Smooth muscle cell (in vitro differentiated cells): ENCODE measurements at regions not wholly inside any gene's neighbourhood (a gene's known extent, or its start where the extent isn't known, plus 50 kb on each side); places are given as distances from the start of the nearest gene placed in this dataset.

Source experiments
- DNase-seq: peaks from one replicate; lab custom pipeline; 2025; ENCODE audit not compliant: unreplicated experiment; lab: John Stamatoyannopoulos, UW
- H2AFZ ChIP-seq: fragments of 200-600 bp; sonication (generic); 2 replicates; pipeline ENCODE4 v1.6.0; 2016; ENCODE audit warnings: antibody characterized with exemption, low read depth, mild to moderate bottlenecking
- H3F3A ChIP-seq: fragments of 200-600 bp; sonication (generic); 2 replicates; pipeline ENCODE4 v1.6.0; 2017; ENCODE audit warnings: antibody characterized with exemption, low read depth
- H3K27ac ChIP-seq: fragments of 200-600 bp; sonication (generic); 2 replicates; pipeline ENCODE4 v1.5.1; 2016; ENCODE audit warnings: low read depth, mild to moderate bottlenecking
- H3K27me3 ChIP-seq: fragments of 200-600 bp; sonication (generic); 2 replicates; pipeline ENCODE4 v1.6.1; 2016; ENCODE audit warnings: low read depth, mild to moderate bottlenecking
- H3K36me3 ChIP-seq: fragments of 200-600 bp; sonication (generic); 2 replicates; pipeline ENCODE4 v1.5.1; 2016; ENCODE audit warnings: low read depth
- H3K4me1 ChIP-seq: fragments of 200-600 bp; sonication (generic); 2 replicates; pipeline ENCODE4 v1.5.1; 2016; ENCODE audit warnings: low read depth
- H3K4me2 ChIP-seq: fragments of 200-600 bp; sonication (generic); 2 replicates; pipeline ENCODE4 v1.6.0; 2016; ENCODE audit warnings: mild to moderate bottlenecking
- H3K4me3 ChIP-seq: fragments of 200-600 bp; sonication (generic); 2 replicates; pipeline ENCODE4 v1.5.1; 2016; ENCODE audit warnings: mild to moderate bottlenecking
- H3K79me2 ChIP-seq: fragments of 200-600 bp; sonication (generic); 2 replicates; pipeline ENCODE4 v1.6.0; 2016; ENCODE audit warnings: low read depth, mild to moderate bottlenecking
- H3K9ac ChIP-seq: fragments of 200-600 bp; sonication (generic); 2 replicates; pipeline ENCODE4 v1.6.0; 2016; ENCODE audit warnings: low read depth
- H3K9me3 ChIP-seq: fragments of 200-600 bp; sonication (generic); replicated peaks from 2 replicates; pipeline ENCODE4 v1.5.1; 2016; ENCODE audit warnings: low read depth
- H4K20me1 ChIP-seq: fragments of 200-600 bp; sonication (generic); 2 replicates; pipeline ENCODE4 v1.6.0; 2016; ENCODE audit warnings: low read depth
- WGBS: methylation state at CpG from one replicate; pipeline ENCODE4 v1.1.7; 2016; ENCODE audit warnings: low lambda C conversion rate; 5-methylcytosine and 5-hydroxymethylcytosine counted together
- TF ChIP-seq, protein P1 (sequence below): fragments of 200-600 bp; sonication (generic); IDR thresholded peaks from 2 replicates; pipeline ENCODE4 v1.5.1; 2017; ENCODE audit warnings: borderline replicate concordance, mild to moderate bottlenecking, antibody characterized with exemption; ENCODE audit not compliant: insufficient read depth, poor library complexity, severe bottlenecking

DNA sequence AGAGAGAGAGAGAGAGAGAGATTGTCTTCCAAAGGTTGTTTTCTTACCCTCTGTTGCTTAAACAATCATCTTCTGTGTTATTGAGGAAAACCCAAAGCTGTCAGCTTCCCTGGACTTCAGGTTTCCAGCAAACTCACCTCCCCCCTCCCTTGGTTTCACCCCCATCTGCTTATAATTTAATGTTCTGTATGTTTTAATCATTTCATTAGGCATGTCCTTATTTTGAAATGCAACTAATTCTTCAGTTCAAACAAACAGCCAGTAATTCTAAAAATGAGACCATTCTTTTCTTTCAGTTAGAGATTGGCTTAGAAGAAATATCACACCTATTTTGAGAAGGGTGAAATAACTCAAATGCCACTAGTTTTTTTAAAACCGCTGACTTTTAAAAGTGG, 102.9 kb downstream of the FAM204A start:
- no peaks in the 10 kb centered on the region for H3K36me3 ChIP-seq
- H4K20me1 ChIP-seq = no peaks in the 10 kb centered on the region
- TF ChIP-seq, protein P1, sequence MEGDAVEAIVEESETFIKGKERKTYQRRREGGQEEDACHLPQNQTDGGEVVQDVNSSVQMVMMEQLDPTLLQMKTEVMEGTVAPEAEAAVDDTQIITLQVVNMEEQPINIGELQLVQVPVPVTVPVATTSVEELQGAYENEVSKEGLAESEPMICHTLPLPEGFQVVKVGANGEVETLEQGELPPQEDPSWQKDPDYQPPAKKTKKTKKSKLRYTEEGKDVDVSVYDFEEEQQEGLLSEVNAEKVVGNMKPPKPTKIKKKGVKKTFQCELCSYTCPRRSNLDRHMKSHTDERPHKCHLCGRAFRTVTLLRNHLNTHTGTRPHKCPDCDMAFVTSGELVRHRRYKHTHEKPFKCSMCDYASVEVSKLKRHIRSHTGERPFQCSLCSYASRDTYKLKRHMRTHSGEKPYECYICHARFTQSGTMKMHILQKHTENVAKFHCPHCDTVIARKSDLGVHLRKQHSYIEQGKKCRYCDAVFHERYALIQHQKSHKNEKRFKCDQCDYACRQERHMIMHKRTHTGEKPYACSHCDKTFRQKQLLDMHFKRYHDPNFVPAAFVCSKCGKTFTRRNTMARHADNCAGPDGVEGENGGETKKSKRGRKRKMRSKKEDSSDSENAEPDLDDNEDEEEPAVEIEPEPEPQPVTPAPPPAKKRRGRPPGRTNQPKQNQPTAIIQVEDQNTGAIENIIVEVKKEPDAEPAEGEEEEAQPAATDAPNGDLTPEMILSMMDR = no peak
- no peak overlapping the region for H3K9ac ChIP-seq
- H3K4me3 ChIP-seq = no peak overlapping the region
- no peak for DNase-seq
- H2AFZ ChIP-seq = no peak overlapping the region
- H3K9me3 ChIP-seq = no peaks in the 10 kb centered on the region
- H3K4me1 ChIP-seq = no peaks in the 10 kb centered on the region
- H3K4me2 ChIP-seq = peak overlapping the region; percentile 78
- peaks cover 29% of the 10 kb centered on the region for H3K27me3 ChIP-seq
- H3K27ac ChIP-seq = no peak overlapping the region
- WGBS = 95% methylated on average over 1 of the region's 1 CpG
- H3F3A ChIP-seq = no peaks in the 10 kb centered on the region
- no peaks in the 10 kb centered on the region for H3K79me2 ChIP-seq

DNA sequence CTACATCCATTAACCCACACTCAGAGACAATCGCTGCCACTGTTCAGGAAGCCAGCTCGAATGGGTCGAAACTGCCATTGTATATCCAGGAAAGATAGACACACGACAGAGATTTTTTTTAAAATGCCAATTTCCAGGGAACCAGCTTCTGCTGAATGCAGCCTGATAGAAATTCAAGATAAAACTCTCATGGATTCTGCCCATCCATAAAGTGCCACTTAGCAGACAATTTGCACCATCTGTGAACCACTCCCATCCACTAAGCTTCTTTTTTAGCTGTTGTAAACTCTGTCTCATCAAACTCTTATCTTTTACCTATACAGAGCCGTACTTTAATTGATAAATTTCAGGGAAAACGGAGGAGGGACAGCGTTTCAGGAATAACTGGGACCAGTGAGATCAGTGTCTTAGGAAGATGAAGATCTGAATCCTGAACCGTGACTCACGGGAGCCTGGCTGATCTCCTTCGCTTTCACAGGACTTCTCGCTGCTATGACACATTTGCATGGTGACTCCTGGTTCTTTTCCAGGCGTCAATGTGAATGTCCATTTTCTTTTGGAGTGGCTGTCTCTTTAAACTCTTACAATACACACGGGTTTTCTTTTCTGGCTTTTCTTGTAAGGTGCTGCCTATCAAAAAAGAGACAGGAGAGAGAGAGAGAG, 103.4 kb downstream of the FAM204A start:
- peak overlapping the region; percentile 78 for H3K4me2 ChIP-seq
- H3K27ac ChIP-seq = no peak overlapping the region
- H3K4me1 ChIP-seq = no peaks in the 10 kb centered on the region
- no peaks in the 10 kb centered on the region for H3F3A ChIP-seq
- 26% methylated on average over 13 of the region's 13 CpGs for WGBS
- H3K27me3 ChIP-seq = peaks cover 24% of the 10 kb centered on the region
- no peaks in the 10 kb centered on the region for H3K9me3 ChIP-seq
- TF ChIP-seq, protein P1 = no peak
- H3K79me2 ChIP-seq = no peaks in the 10 kb centered on the region
- H4K20me1 ChIP-seq = no peaks in the 10 kb centered on the region
- no peak for DNase-seq
- H2AFZ ChIP-seq = peak overlapping the region; percentile 67
- no peak overlapping the region for H3K9ac ChIP-seq
- no peak overlapping the region for H3K4me3 ChIP-seq
- H3K36me3 ChIP-seq = no peaks in the 10 kb centered on the region

DNA sequence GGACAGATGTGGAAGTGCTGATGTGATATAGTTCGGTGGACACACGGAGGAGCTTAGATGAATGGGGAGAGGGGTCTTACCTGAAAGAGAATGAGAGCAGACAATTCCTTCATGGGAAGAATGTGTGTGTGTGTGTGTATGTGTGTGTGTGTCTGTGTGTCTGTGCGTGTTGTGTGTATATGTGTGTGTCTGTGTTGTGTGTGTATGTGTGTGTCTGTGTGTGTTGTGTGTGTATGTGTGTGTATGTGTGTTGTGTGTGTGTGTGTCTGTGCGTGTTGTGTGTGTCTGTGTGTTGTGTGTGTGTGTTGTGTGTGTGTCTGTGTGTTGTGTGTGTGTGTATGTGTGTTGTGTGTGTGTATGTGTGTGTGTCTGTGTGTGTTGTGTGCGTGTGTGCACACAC, 104.2 kb downstream of the FAM204A start:
- Histone ChIP-seq H3K27me3 (peaks cover 16% of the 10 kb centered on the region), H3K9ac (no peak overlapping the region), H3K79me2 (no peaks in the 10 kb centered on the region), H3K4me3 (no peak overlapping the region), H3K36me3 (no peaks in the 10 kb centered on the region), H3K4me2 (no peak overlapping the region), H4K20me1 (no peaks in the 10 kb centered on the region), H3K27ac (no peak overlapping the region), H2AFZ (no peak overlapping the region), H3K9me3 (no peaks in the 10 kb centered on the region), H3K4me1 (no peaks in the 10 kb centered on the region), H3F3A (no peaks in the 10 kb centered on the region)
- DNase-seq = no peak
- TF ChIP-seq, protein P1 = no peak
- 87% methylated on average over 3 of the region's 5 CpGs for WGBS

DNA sequence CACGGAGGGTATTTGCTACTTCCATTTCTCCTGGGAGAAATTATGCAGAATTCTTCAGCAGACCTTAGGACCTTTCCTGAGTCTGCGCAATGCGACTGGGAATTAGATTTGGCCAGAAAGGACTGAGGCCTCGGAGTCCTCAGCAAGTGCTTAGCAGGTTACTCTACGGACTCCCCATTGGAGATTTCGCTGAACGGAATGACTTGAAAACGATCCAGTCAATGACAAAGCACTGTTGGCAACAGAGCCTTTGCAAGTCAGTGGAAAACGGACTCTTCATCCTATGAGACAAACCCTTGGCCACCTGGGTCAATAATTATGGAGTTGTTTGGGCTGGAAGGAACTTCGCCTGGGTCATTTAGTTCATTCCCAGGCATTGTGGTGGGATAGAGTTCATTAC, 107.4 kb downstream of the FAM204A start:
- H3K9me3 ChIP-seq = no peaks in the 10 kb centered on the region
- H3K27ac ChIP-seq = no peak overlapping the region
- H3F3A ChIP-seq = no peaks in the 10 kb centered on the region
- no peak for DNase-seq
- no peak overlapping the region for H2AFZ ChIP-seq
- H3K9ac ChIP-seq = no peak overlapping the region
- no peak overlapping the region for H3K4me2 ChIP-seq
- H3K27me3 ChIP-seq = no peaks in the 10 kb centered on the region
- no peaks in the 10 kb centered on the region for H3K4me1 ChIP-seq
- 95% methylated on average over 10 of the region's 10 CpGs for WGBS
- H3K4me3 ChIP-seq = no peak overlapping the region
- H4K20me1 ChIP-seq = no peaks in the 10 kb centered on the region
- TF ChIP-seq, protein P1 = no peak
- H3K79me2 ChIP-seq = no peaks in the 10 kb centered on the region
- no peaks in the 10 kb centered on the region for H3K36me3 ChIP-seq
